ENCODE measurements at regions not wholly inside any gene's neighbourhood (a gene's known extent, or its start where the extent isn't known, plus 50 kb on each side); places are given as distances from the start of the nearest gene placed in this dataset.

DNA sequence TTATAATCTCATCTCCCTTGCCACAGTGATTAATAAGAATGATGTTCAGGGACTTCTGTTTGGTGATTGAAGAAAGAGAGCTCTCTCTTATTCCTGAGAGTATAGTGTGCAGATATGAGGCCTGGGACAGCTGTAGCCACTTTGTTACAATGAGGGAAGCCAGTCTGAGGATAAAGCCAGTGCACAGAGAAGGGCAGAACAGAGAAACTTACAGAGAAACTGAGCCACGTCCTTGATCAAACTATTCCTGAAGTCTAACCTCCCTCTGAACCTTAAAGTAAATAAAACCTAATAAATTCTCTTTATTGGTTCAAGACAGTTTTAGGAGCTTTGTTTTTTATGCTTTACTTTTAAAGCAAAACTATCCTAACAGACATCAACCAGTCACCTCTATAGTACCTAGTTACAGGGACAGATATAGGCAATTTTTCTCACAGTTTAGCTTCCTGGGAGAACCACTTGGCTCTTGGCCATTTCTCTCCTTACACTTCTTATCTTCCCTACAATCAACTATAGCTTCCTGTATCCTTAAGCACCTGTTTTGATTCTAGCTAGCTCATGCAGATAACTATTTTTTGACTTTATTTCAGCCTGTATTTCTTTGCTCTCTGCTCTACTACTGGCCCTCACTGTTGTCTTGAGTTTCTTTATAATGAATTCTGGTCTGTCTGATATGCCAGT lies 284.4 kb downstream of the SHQ1 start:
- no peak overlapping the region for H2BK20ac ChIP-seq (ENCODE audit: low read length)
- H3K79me2 ChIP-seq (ENCODE audit: control insufficient read depth in 1 of 2, insufficient read depth in 2 of 2, low read length in 2 of 2): no peaks in the 10 kb centered on the region
- H2BK120ac ChIP-seq (replicated peaks; ENCODE audit: low read depth, low read length): no peak overlapping the region
- no peaks in the 10 kb centered on the region for H3K23me2 ChIP-seq (ENCODE audit: low read depth, low read length)
- H3K4ac ChIP-seq (replicated peaks; ENCODE audit: insufficient read length, low read depth, low read length): no peak overlapping the region
- H3K36me3 ChIP-seq (ENCODE audit: control insufficient read depth in 2 of 4, insufficient read depth in 4 of 4, low read length in 3 of 4): no peaks in the 10 kb centered on the region
- TF ChIP-seq CTBP2 (IDR thresholded peaks at IDR 0.05; ENCODE audit: borderline replicate concordance, insufficient read depth, insufficient read length, low read length) (no peak), TAF7 (optimal IDR thresholded peaks at IDR 0.05; ENCODE audit: borderline replicate concordance, low read depth, low read length) (no peak), SP2 (IDR thresholded peaks at IDR 0.05; ENCODE audit: low read length) (no peak), CEBPB (IDR thresholded peaks at IDR 0.05; ENCODE audit: low read depth, low read length) (no peak), CHD1 (IDR thresholded peaks at IDR 0.05; ENCODE audit: low read depth, low read length) (no peak), TBP (IDR thresholded peaks at IDR 0.05; ENCODE audit: low read depth, low read length) (no peak), FOSL1 (IDR thresholded peaks at IDR 0.05; ENCODE audit: insufficient read depth, low read depth, low read length) (no peak), POLR2AphosphoS5 (IDR thresholded peaks at IDR 0.05; ENCODE audit: low read depth, low read length) (no peak), KDM4A (IDR thresholded peaks at IDR 0.05; ENCODE audit: low read depth, low read length, severe bottlenecking) (no peak), SAP30 (IDR thresholded peaks at IDR 0.05; ENCODE audit: insufficient read depth, insufficient replicate concordance, low read length) (no peak), RBBP5 (IDR thresholded peaks at IDR 0.05; ENCODE audit: borderline replicate concordance, low read depth, low read length) (no peak), ASH2L (IDR thresholded peaks at IDR 0.05; ENCODE audit: low read length) (no peak), NANOG (IDR thresholded peaks at IDR 0.05; ENCODE audit: insufficient read depth, low read depth, low read length, poor library complexity, severe bottlenecking) (no peak)
- ChIA-PET POLR2A (ENCODE audit: partially characterized antibody) (interaction anchor here (0.8 kb wide), 1 partner anchor 18 kb away, joined by 3 read pairs; no protein-coding TSS in a partner anchor), CTCF (ENCODE audit: partially characterized antibody) (interaction anchor here (1.6 kb wide), 1 partner anchor 93 kb away, joined by 3 read pairs; no protein-coding TSS in a partner anchor)
- no peaks in the 10 kb centered on the region for H4K20me1 ChIP-seq (replicated peaks in 1 of 2; ENCODE audit: control insufficient read depth in 1 of 2, insufficient read depth in 2 of 2, low read length in 2 of 2)
- no peaks in the 10 kb centered on the region for H3K79me1 ChIP-seq (ENCODE audit: low read depth, low read length)
- no peak overlapping the region for H2BK12ac ChIP-seq (ENCODE audit: low read depth, low read length)
- no peak overlapping the region for H3K14ac ChIP-seq (ENCODE audit: insufficient read length)
- no peaks in the 10 kb centered on the region for H3K27me3 ChIP-seq (replicated peaks in 1 of 4; ENCODE audit: control insufficient read depth in 3 of 4, extremely low read depth in 1 of 4, insufficient read depth in 3 of 4, low read length in 3 of 4)
- no peak overlapping the region for H3K4me3 ChIP-seq (ENCODE audit: extremely low read depth in 1 of 4, insufficient read depth in 2 of 4, low read depth in 3 of 4, low read length in 4 of 4)
- FAIRE-seq (no peak), DNase-seq (ENCODE audit: low read depth in 1 of 2, low spot score in 2 of 2) (no peak)
- no peak overlapping the region for H4K5ac ChIP-seq (ENCODE audit: insufficient read length, low read depth, low read length)
- 91% methylated on average over 1 of the region's 1 CpG; no CpG with 5 or more reads in 1 of the 2 experiments for WGBS, 2 experiments (ENCODE audit: extremely low coverage in 1 of 2, insufficient coverage in 1 of 2, insufficient read length in 1 of 2, insufficient replicate concordance in 2 of 2, low coverage in 1 of 2, low lambda C conversion rate in 2 of 2, missing lambda C conversion rate in 1 of 2)
- H3K56ac ChIP-seq (replicated peaks; ENCODE audit: insufficient read length, low read depth, low read length): no peak overlapping the region
- peaks cover 9 to 10% of the 10 kb centered on the region in 2 experiments; a peak in 3 of 4 replicates for H3K9me3 ChIP-seq (ENCODE audit: insufficient read depth in 2 of 2, low read depth in 1 of 2, low read length in 1 of 2)
- H4K91ac ChIP-seq (replicated peaks; ENCODE audit: insufficient read length, low read length): no peak overlapping the region
- H3K23ac ChIP-seq (ENCODE audit: insufficient read length): no peak overlapping the region
- H3K9ac ChIP-seq (replicated peaks in 1 of 4; ENCODE audit: extremely low read depth in 1 of 4, low read depth in 3 of 4, low read length in 3 of 4): no peak overlapping the region
- H3K4me2 ChIP-seq (ENCODE audit: insufficient read depth in 1 of 2, low read depth in 2 of 2, low read length in 2 of 2): no peak overlapping the region
- H3K18ac ChIP-seq (ENCODE audit: extremely low read depth, low read length): no peak overlapping the region
- no peak overlapping the region for H2AFZ ChIP-seq (ENCODE audit: low read length)
- peaks cover 2 to 13% (median 9%) of the 10 kb centered on the region in 4 experiments for H3K4me1 ChIP-seq (replicated peaks in 1 of 4; ENCODE audit: control insufficient read depth in 3 of 4, insufficient read depth in 4 of 4, low read length in 3 of 4)
- no peak overlapping the region for H2BK5ac ChIP-seq (ENCODE audit: low read depth, low read length)
- H4K8ac ChIP-seq (ENCODE audit: extremely low read depth, insufficient read depth, low read length): no peak overlapping the region
- no peak overlapping the region for H2BK15ac ChIP-seq (ENCODE audit: low read length)
- H2AK5ac ChIP-seq (ENCODE audit: low read depth, low read length): no peak overlapping the region
- H3K27ac ChIP-seq (ENCODE audit: low read depth, low read length): no peak overlapping the region

Data from H1 (cell line).